CD4-positive, alpha-beta T cell treated with Interleukin-21 for 1 hour (primary cell): ENCODE measurements at regions not wholly inside any gene's neighbourhood (a gene's known extent, or its start where the extent isn't known, plus 50 kb on each side); places are given as distances from the start of the nearest gene placed in this dataset.

Experiments used
- DNase-seq: peaks from one replicate; pipeline ENCODE4 v3.0.0-alpha.2; 2020

DNA sequence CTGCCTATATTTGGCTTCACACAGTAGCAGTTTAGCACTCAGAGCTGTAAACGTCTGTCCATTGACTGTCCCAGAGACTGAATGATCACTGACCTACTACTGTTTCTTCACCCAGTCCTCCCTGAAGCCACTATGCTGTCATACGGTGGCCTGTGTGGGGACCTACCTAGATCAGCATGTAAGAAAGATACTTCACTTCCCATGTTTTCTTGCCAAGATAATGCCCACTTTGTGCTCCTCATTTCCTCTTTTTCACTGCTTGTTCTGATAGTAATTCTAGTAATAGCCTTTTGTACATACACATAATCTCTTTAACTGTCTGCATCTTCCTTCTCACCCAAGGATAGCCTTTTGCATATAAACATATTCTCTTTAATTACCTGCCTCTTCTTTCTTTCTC is 109.9 kb upstream of the TIAM2 start:
- DNase-seq, result no peak

DNA sequence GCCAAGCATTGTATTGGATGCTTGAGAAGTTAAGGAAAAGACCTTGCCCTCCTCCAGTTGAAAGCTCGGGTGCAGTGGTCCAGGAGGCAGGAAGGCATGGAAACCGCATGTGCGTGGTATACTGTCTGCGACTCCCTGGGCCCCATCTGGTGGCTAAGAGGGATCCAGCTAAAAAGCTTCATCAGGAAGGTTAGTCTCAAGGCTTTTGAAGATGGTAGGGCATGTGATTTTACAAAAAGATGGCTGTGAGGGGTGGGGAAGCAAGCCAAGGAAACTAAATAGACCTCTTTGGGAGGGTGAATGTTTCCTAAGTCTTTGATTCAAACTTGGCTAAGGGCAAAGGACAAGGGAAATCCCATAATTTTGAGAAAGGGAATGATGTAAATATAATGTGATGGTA is 109.1 kb upstream of the TIAM2 start:
- DNase-seq, result no peak

- no peak for DNase-seq
Measured at GRCh38 chr6:154886471-154886870, 108.6 kb upstream of the TIAM2 start.

- no peak for DNase-seq
Measured at GRCh38 chr6:154887051-154887450, 108.1 kb upstream of the TIAM2 start.

DNA sequence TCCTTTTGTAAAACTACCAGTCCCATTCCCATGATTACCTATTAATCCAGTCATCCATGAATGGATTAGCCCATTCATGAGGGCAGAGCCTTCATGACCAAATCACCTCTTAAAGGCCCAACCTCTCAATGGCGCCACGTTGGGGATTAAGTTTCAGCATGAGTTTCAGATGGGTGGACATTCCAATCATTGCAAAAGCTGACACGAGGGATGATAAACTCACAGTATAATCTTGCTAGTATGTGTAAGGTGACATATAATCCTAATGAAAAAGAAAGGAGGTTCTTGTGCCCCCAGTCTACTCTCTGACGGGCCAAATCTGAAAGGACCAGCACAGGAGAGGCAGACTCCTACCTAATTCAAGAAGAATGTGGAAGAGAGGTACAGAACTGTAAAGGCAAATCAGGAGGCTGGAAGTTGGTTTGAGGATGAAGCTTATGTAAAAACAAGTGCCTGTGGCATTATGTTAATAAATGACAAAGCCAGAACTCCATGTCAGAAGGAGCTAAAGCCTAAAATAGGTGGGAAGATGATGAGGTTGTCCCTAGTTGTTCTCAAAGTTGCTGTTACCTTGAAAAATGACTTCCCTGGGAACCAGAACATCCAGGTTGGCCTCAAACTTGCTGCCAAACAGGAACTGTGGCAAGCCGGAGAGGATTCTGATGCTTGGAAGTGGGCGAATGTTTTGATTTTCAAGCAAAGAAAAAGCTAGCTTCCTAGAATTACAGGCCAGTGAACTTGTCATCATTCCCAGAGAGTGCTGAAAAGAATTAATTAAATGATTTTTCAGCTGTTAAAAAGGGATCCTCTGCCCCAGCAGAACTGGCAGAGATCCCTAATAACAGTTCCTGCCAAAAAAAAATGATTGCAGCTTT is 106.5 kb upstream of the TIAM2 start:
- no peak for DNase-seq

- no peak for DNase-seq
Measured at GRCh38 chr6:154890874-154891273, 104.2 kb upstream of the TIAM2 start.

DNA sequence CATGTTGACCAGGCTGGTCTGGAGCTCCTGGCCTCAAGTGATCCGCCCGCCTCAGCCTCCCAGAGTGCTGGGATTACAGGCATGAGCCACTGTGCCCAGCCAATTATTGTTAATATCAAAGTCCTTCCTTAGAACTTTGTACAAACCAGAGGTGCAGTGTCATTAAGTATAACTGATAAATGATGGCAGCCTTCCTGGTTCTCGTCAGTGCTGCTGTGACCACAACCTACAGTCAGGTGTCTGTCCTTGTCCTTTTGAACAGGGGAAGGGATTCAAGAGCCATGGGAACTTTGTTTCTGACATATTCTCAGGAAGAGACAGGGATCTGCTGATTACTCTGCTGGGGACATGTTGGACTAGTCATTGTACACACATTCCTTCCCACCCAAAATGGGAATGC is 103.2 kb upstream of the TIAM2 start:
- DNase-seq, result no peak

GRCh38 chr6:154893917-154894316 is 101.2 kb upstream of the TIAM2 start:
- no peak for DNase-seq

DNA sequence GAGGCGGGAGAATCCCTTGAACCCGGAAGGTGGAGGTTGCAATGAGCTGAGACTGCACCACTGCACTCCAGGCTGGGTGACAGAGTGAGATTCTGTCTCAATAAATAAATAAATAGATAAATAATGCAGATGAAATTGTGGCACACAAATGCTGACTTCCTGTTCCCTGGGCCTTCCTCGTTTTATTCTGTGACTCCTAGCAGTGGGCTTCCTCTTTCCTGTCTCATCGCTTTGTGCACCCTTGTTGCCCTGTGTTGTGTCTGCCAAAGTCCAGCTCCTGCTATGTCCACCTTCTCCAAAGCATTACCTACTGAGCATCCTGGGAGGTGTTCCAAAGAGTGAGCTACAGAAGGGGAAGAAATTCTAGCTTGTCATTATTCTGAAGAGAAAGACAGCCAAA is 100.2 kb upstream of the TIAM2 start:
- no peak for DNase-seq

DNA sequence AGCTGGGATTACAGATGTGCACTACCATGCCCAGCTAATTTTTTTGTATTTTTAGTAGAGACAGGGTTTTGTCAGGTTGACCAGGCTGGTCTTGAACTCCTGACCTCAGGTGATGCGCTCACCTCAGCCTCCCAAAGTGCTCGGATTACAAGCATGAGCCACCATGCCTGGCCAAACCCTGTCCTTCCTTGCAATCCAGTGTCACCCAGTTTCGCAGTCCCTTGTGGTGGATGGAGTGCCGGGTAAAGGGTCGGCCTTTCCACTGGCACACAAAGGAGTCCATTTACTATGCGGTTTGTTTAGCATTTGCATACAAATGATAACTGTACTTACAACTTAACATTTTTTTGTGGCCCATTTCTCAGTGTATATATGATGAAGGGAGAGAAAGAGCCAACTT is 99.3 kb upstream of the TIAM2 start:
- no peak for DNase-seq

GRCh38 chr6:154898821-154899220 is 96.3 kb upstream of the TIAM2 start:
- DNase-seq, result no peak

GRCh38 chr6:154899824-154900463 is 95.2 kb upstream of the TIAM2 start:
- no peak for DNase-seq

DNA sequence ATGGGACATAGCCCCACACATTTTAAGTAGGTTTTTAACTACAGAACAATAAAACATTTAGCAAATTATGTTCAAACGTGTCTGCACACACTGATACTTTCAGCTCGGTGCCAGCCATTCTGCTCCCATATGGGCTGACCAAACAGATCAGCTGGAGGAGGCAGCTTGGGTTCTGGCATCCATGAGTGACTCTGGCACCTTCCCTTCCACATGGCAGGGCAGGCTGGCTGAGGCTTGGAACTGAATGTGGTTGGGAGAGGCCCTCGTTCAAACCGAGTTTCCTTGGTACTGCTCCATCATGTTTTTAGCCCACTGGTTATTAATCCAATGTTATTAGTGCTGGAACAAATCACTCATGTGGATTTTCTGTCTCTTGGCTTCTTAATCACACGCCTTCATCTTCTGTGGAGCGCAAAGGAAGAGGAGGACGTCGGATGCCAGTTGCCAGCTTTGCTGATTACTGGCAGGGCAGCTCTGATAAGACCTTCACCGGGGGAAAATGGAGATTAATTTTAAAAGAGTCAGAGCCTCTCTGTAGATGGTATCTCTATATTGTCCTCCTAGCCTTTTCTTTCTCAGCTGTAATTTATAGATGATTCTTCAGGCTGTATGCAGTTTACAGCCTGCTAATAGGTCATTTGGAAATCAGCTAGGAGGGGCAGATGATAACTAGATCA is 93.1 kb upstream of the TIAM2 start:
- no peak for DNase-seq

DNA sequence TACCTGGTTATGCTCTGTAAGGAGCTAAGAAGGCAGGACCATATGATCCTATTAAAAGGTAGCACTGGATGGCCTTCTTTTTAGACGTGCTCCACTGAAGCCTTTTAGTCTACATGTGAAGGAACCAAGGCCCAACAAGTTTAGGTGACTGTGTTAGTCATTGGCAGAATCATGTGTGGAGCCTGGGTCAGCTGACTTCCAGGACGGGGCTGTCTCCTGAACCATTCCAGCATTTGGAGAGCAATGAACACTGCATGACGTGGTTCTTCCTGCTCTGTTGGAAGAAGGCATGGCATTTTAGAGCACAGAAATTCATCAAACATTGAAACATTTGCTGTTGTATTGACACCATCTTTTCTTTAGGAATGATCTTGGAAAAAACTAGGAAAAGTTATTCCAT is 87.8 kb upstream of the TIAM2 start:
- DNase-seq, result no peak

GRCh38 chr6:154908723-154909122 is 86.4 kb upstream of the TIAM2 start:
- DNase-seq, result no peak

DNA sequence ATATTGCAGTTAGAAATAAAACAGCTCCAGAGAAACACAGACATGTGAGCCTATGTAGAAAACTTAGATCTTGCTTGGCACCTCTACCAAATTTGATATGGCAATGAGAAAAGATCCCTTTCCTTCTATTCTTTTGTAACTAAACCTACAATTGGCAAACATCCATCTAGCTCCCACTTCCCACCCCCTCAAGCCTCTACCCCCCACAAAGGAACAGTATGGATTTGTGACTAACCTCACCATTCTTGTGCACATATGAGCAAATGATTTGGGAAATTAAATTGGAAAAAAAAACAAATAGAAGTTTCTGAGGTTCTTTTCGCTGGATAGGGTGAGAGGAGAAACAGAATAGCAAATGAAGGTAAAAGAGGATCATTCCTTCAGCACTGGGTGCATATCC is 85.8 kb upstream of the TIAM2 start:
- DNase-seq, result no peak

DNA sequence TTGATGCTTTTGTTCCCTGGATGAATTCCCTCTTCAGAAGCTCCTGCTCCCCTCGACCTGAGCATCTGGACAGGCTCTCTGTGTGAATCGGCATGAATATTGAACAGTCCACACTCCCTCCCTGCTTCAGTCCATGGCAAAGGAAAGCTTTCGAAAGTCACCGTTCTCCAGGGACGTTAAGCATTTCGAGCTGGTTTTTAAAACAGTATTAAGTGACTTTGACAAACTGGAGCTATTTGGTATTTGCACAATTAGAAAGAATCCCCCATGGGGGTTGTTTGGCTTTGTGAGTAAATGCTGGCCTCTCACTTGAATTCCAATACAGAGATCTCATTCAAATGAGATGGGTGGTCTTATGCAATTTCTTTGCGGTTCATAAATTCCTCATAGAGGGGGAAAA is 85.3 kb upstream of the TIAM2 start:
- DNase-seq, result no peak

DNA sequence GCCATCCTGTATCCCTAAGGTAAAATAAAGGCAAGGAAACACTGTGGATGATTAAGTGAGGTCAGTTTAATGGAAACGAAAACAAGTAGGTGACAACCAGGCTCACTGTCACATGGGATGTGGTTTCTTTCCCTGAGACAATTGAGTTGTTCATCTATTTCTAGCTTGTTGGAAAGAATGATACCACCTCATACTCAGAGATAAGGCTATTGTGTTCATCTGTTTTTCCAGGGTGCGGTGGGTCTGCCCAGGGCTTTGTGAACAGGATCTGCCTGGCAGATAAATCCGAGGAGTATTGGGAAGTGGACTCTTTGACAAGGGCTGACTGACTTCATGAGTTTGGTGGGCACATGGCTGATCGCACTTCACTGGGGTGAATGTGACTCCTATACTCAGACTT is 80.8 kb upstream of the TIAM2 start:
- DNase-seq, result no peak

- no peak for DNase-seq
Measured at GRCh38 chr6:154916857-154917256, 78.3 kb upstream of the TIAM2 start.

GRCh38 chr6:154917941-154918340 is 77.2 kb upstream of the TIAM2 start:
- DNase-seq, result no peak

GRCh38 chr6:154919806-154920205 is 75.3 kb upstream of the TIAM2 start:
- DNase-seq, result no peak

GRCh38 chr6:154920495-154921200 is 74.5 kb upstream of the TIAM2 start:
- no peak for DNase-seq

DNA sequence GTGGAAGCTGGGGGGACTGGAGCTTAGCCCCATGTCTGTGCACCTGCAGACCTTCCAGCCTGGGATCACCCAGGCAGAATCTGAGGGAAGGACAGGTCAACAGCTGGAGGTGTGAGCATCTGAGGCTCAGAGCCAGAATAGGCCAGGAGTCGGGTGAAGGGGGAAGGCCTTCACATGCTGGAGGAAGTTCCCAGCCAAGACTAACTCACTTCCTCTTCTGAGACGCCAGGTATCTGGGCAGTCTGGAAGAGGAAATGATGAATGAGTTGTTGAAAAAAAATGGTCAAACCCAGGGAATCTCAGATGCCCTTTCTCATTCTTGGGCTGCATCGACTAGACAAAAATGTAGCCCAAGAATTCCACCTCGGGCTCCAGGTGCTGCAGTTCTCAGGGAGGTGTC is 73.6 kb upstream of the TIAM2 start:
- DNase-seq, result no peak
